HG03139 (cell line): ENCODE measurements at regions not wholly inside any gene's neighbourhood (a gene's known extent, or its start where the extent isn't known, plus 50 kb on each side); places are given as distances from the start of the nearest gene placed in this dataset.

Source experiments
- ATAC-seq: cut with Tn5 transposase; IDR thresholded peaks from one replicate; pipeline ENCODE4 v1.9.1; 2021; ENCODE audit not compliant: unreplicated experiment

DNA sequence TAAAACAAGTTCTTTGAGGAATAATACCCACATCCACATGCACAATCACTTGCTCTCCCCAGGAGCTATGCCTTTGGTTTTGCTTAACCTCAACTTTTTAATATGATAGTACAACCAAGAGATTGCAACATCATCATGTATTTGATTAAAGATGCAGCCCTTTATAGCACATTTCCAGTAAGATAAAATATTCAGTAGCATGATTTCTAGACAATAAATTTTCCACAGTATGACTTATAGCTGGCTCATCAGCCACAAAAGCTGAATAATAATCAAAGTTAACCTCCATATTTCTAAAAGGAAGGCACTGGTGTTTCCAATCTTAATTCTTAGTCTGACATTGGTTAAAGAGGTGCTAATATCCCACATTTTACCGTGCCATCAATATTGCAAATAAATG lies 622.5 kb downstream of the TBL1XR1 start:
- ATAC-seq: no peak

DNA sequence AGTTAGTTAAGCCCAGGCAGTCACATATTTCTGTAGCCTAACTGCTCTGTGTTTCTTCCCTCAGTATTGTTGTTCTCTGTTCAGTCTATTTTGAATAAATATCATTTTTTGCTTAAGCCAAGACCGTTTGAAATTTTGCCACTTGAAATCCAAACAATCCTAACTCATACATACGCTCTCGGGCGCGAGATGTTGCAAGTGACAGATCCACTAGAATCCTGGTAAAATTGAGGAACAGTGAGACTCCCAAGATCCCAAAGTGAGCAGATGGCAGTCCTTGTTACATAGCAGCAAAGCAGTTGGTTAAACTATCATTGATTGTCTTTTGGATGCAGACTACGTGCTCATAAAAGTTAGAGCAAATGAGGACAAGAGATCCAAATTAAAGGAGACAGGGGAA lies 625.4 kb downstream of the TBL1XR1 start:
- ATAC-seq: no peak

DNA sequence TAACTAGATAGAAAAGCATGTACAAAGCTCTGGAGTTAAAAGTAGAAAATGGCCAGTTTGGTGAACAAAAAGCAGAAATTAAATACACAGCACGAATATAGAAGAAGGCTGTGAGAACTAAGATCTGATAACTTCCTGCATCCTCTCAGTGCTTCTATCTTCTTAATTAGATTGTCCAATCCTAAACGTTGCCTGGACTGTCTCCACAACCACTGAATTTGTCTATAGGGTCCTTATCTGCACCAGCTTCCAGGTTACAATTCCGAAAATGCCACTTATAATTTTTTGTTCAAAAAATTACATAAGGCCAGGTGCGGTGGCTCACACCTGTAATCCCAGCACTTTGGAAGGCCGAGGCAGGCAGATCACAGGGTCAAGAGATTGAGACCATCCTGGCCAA lies 626.3 kb downstream of the TBL1XR1 start:
- ATAC-seq: no peak

DNA sequence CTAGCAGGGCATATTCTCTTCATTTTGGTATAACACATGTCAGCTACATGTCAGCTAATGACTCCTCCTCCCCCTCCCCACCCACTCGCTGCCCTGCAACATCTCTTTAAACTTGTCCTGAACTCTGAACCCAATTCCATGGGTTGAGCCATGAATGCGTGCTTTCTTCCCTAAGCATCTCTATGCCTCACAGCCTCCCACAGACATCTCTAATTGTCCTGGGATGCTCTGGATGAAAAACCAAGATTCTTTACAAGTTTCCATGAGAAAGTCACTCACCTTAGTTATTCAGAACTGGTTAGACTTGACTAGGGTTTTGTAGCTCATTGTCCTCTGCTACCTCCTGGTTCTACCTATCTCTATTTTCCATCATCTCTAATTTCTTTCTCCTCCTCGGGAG lies 629.1 kb downstream of the TBL1XR1 start:
- no peak for ATAC-seq

DNA sequence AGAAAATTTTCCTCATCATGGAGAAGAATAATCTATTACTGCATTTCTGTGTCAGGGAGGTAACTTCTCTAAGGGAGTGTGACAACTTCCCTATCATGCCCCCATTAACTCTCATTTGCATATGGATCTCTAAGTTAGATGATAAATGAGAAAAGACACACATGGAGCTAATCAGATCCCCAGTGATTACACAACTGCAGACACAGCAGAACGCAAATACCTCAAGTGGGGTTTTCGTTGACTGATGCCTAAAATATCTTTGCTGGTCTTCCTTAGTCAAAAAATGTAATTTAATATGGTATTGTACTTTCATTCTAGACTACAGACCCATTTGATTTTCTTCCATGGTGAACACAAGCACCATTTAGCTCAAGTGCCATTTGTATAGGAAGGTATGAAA lies 630.5 kb downstream of the TBL1XR1 start:
- ATAC-seq: no peak

DNA sequence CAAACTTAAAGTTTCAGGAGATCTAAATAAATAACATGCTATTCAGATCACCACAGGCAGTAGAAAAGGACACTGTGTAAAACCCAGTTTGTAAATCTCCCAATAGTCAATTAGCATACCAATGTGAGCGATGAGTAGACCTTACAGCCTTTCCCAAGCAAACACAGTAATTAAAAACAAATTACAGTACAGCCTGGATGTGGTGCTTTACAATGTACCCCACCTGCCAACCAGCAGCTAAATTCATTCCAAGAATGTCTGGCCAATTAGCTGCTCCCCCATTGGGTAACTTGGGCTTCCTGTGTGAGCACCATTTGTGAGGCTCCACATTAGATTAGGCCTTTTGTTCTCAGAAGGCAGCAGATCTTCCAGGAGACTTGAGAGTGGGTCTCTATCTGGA lies 635.0 kb downstream of the TBL1XR1 start:
- no peak for ATAC-seq

DNA sequence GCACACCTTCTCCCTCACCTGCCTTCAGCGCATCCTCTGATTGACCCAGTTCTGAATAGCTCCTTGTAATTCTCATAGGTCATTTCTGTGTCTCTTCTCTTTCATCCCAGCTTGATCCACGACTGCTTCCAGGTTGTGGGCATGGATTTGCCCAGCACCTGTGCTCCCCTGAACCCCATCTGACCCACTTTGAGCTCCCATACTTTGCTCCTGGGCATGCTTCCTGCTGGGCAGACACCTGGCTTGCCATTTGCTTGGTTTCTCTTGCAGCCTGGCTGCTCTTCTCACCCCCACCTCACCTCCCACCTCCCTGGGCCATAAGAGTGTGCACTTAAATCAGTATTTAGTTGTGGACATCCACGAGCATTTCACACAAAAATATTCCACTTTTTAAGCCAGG lies 635.5 kb downstream of the TBL1XR1 start:
- no peak for ATAC-seq

DNA sequence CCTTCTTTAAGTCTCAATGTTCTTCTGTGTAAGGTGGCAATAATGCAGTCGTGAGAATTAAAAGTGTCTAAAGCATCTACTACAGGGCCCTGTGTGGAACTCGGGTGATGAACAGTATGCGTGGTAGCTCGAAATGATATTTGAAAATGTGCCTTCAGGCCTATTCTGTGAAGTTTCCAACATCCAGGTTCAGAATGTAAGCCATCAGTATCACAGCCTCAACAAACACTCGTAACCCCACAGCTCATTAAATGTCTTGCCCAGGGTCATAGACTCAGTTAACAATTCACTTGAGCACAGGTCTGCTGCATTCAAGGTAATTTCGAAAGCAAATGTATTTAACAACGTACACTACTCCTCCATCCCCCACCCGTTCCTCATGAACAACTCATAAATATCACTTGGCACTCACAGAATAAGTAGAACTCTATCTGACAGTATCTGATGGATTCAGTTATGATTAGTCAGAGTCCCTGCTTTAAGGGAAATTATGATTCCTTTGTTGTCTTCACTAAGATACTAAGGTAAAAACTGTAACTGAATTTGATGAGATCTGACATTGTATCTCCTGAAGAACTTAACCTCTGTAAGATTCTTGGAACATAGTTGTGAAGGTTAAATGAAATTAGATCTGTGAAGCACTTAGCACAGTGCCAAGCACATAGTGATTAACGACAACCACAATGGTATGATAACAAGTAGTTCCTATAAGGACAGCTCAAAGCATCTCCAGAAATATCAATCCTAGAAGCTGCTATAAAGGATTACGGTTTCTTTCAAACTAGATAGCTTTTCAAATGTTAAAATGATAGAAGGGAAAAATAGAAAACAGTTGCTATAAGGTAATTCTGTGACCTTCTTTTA lies 642.3 kb downstream of the TBL1XR1 start:
- ATAC-seq: no peak

DNA sequence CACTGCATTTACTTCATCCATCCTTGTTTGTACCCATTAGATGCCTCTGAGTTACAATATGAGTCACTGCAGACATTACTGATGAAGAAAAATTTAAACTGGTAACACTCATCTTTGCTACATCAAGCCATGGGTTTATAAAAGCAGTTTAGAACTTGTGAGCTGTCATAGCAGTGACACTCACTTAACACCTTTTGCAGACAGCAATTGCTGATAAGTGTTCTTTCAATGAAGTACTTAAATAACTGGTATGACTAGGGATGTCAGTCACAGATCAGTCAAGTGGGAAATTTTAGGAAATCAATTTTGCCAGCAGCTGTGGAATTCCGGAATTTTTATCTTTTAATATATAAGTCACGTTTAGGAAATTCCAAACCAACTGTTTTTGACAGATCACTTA lies 643.0 kb downstream of the TBL1XR1 start:
- no peak for ATAC-seq

DNA sequence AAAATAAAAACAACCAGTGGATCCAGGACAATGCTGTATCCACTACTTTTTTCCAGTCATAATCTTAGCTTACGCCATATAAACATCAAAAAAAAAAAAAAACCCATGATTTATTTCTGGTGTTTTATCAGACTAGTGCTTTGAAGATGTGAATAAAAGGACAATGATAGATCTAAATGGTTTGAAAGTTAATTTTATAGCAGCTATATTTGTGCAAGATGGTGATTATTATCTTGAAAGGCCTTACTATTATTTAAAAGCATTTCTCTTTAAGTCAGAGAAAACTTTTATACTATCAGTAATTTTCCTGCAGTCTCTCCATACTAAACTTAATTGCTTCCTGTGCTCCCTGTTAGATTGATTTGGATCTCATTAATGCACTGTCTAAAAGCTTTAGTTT lies 670.3 kb downstream of the TBL1XR1 start:
- ATAC-seq: no peak

DNA sequence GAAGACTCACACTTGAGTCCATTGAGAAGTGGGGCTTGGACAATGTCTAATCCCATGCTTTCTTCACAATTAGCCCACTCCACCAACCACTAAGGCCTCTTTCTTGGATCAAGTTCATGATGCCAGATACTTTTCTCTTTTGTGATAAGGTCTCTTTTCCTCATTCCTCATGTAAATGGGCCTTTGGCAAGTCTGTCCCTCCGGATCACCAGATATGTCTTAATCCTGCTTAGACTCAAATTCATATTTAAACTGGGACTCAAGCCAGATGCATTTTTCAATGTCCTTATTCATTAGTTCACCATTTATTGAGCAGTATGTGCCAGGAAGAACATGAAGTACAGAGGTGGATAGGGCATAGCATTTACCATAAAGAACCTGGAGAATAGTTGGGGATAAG lies 671.1 kb downstream of the TBL1XR1 start:
- ATAC-seq: no peak

DNA sequence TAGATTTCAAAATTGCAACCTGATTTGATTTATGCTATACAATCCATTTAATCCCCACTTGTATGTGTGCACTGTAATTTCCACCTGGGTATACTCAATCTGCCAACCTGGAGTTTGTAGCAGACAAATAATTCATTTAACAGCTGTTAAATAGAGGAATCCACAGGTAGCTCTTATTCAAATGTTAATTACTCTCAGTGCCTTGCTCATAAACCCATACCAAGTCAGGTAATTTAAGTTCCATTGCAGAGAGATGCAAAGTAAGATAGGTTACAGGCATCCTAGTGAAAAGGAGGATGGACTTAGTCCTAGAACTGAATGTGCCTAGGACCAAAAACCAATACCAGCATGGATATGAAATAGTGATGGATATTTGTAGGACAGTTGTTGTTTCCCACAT lies 674.2 kb downstream of the TBL1XR1 start:
- ATAC-seq: no peak

DNA sequence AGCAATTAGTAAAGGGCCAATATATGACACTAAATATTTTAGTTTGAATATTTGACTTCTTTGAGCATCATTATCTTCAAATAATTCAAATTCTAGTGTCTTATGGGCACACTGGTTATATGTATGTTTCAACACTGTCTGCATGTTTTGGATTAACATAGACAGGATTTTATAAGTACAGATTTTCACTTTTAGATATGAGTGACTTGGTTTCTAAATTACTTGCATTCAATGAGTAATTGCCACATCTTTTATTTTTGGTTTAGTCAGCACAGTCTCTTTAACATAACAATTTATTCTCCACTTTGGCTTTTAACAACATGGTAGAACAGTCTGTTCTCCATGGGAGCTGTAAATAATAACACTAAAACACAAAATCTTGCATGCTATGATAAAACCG lies 674.8 kb downstream of the TBL1XR1 start:
- ATAC-seq: no peak

DNA sequence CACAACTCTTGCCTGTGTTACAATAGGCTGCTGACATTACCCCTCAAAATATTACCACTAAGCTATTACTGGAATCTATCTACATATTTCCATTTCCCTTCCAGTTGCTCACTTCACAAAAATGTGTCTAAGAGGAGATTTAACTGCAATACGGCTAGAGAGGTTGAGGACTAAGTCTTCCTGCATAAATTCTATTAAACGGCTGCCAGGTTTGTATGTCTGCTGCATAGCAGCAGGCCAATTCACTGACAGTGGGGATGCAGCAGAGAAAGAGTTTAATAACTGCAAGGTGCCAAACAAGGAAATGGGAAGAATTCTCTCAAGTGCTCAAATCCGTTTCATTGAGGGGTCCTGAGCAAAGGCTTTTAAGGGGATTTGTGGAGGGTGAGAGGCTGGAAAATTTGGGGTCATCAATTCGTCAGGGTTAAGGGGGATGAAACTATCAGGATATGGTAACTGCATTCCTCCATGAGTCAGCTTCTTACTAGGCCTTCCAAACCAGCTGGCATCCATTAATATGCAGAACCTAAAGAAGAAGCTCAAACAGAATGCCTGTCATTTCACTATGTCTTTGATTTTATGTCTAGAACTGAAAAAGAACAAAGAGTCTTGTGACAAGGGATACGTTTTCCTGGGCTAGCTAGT lies 675.6 kb downstream of the TBL1XR1 start:
- ATAC-seq: no peak

DNA sequence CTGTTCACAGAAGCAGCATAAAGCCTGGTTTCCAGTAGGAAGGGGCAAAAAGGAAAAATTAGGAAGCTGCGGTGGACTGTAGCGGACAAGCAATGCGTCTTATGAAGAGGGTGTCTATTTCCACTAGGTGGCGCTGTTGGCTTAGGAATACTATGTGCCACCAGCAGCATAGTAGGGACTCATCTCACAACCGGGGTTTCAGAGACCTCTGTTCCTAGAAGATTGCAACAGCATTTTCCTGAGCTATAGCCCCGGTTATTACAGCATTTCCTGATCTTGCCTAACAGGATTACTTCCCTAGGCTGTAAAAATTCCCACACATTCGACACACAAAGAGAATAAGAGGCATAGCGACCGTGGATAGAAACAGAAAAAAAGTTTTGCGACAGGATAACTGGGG lies 683.0 kb downstream of the TBL1XR1 start:
- ATAC-seq: no peak

DNA sequence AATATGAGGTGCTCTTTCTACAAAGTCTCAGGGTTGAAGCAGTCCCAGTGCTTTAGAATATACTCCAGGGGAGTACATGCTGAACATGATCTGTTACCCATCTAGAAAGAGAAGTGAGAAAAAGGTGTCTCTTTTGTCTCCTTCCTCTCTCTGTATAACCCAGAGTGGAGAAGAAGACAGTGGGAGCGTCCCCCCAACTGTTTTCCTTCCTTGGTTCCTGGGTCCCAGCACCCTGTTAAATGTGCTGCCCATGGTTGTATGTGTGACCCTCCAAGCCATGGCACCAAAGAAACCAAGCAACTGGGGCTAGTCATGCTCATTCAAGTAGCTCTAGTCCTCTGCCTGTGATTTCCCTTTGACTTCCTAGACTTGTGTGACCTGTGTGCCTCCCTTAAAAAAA lies 683.7 kb downstream of the TBL1XR1 start:
- ATAC-seq: no peak

DNA sequence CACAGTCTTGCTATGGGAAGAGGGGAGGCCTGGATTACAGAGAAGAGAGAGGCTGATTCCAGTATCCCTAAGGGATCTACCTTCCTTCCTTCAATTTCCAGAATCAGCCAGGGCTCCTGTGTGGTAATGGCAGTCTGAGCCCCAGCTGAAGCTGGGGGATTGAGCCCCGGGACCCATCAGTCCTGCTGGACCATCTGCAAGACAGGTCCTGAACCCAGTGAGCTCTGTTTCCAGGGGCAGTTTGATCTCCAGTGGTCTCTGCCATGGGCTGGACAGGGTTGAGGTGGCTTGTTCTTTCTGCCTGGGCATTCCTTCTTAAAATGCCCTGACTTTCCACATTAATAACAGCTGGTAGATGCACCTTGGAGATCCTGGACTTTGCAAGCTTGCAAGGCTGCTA lies 685.2 kb downstream of the TBL1XR1 start:
- no peak for ATAC-seq

DNA sequence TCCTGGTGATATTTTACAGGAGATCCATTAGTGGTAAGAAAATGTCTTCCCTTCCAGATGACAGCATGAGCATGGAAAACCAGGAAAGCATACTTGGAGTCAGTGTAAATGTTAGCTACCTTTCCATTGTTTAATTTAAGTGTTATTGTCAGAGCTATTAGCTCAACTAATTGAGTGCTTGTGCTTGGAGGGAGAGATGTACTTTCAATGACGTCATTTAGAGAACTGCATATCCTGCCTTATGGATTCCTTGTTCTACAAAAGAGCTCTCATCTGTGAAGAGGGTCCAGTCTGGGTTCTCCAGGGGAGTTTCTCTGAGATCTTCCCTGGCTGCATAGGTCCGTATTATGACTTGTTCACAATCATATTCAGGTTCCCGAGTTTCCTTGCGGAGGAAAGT lies 687.2 kb downstream of the TBL1XR1 start:
- no peak for ATAC-seq

DNA sequence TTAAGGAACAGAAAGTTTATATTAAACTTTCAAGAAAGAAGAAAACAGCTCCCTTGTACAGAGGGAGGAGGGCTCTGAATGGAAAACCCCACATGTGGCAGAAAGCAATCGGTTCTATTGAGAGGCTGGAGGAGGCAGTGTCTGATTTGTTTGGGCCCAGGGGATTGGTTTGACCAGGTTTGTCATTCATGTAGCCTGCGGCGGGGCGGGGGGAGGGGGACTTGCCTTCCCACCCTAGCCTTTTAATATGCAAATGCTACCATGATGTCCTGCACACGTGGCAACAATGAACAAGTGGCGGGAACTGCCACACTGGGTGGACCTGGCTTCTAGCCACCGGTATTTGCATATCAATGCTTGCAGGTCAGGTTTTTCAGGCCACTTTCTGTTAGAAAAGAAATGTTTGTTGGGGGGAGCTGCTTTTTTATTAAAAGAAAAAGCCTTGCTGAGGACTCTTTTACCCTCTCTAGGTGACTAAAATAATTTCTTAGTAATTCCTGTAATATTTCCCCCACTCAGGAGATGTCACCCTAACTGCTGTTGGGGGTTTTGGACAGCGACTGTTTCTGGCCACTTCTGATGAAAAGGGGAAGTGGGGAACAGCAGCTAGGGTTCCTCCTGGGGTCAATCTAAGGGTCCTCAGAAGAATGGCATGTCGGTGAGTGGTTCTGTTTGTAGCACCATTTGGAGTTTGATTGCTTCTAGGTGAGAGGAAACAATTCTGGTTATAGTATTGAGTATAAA lies 691.2 kb downstream of the TBL1XR1 start:
- no peak for ATAC-seq

DNA sequence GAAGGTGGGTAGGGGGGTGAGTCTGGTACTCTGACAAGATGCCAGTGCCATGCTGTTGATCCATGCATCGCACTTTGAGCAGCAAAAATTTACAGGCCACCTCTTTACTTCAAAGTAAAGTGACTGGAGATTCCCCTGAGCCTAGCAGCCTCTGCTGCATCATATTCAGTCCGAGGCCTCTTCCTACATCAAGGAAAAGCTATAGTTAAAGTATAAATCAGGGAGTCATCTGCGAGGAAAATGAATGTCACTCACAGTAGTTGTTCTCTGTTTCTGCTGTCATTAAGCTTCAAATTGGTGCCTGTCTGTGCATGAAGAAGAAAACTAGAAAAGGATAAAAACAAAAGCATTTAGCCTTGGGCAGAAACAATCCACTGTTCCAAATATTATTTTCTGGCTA lies 706.2 kb downstream of the TBL1XR1 start:
- ATAC-seq: no peak

DNA sequence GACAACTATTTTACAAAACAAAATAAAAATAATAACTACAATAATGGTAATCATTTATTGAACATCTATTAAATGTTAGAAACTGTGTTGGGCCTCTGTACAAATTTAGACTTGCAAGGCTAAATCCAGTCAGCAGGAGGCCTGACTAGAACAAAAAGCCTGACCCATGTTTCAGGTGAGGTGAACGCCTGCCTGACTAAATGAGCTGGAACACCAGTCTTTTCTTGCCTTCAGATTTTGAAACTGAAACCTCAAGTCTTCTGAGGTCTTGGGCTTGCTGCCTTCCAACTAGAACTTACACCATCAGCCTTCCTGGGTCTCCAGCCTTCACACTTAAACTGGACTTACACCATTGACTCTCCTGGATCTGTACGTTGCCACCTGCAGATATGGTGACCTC lies 706.9 kb downstream of the TBL1XR1 start:
- ATAC-seq: no peak

DNA sequence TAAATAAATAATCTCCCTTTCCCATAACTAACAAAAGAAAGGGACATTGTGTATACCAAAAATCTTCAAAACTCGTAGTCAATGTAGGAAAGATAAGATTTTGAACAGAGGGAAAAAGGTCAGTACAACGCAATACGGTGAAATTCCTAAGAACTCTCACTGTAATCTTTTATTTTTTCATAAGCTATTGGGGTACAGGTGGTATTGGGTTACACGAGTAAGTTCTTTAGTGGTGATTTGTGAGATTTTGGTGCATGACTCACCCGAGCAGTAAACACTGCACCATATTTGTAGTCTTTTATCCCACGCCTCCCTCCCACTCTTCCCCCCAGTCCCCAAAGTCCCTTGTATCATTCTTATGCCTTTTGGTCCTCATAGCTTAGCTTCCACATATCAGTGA lies 718.0 kb downstream of the TBL1XR1 start:
- no peak for ATAC-seq
